ENCODE measurements at regions not wholly inside any gene's neighbourhood (a gene's known extent, or its start where the extent isn't known, plus 50 kb on each side); places are given as distances from the start of the nearest gene placed in this dataset.

- DNase-seq (ENCODE audit: low read depth in 4 of 4, low spot score in 1 of 4), result no peak
These were observed 86.3 kb downstream of the KCNRG start for GRCh38 chr13:50101590-50101989.

GRCh38 chr13:50104493-50104892, 89.2 kb downstream of the KCNRG start:
- DNase-seq (ENCODE audit: low read depth in 4 of 4, low spot score in 1 of 4), result no peak

- DNase-seq (ENCODE audit: low read depth in 4 of 4, low spot score in 1 of 4), result no peak
These were observed 91.3 kb downstream of the KCNRG start for GRCh38 chr13:50106559-50106958.

GRCh38 chr13:50107205-50107604, 92.0 kb downstream of the KCNRG start:
- no peak for DNase-seq (ENCODE audit: low read depth in 4 of 4, low spot score in 1 of 4)

- no peak for DNase-seq (ENCODE audit: low read depth in 4 of 4, low spot score in 1 of 4)
These were observed 99.7 kb downstream of the KCNRG start for GRCh38 chr13:50114961-50115360.

- no peak for DNase-seq (ENCODE audit: low read depth in 4 of 4, low spot score in 1 of 4)
These were observed 100.5 kb downstream of the KCNRG start for GRCh38 chr13:50115695-50116094.

- DNase-seq (ENCODE audit: low read depth in 4 of 4, low spot score in 1 of 4), result no peak
These were observed 101.3 kb downstream of the KCNRG start for GRCh38 chr13:50116430-50116973.

GRCh38 chr13:50119591-50119990, 104.3 kb downstream of the KCNRG start:
- DNase-seq (ENCODE audit: low read depth in 4 of 4, low spot score in 1 of 4), result no peak

- DNase-seq (ENCODE audit: low read depth in 4 of 4, low spot score in 1 of 4), result no peak
These were observed 107.2 kb downstream of the KCNRG start for GRCh38 chr13:50122455-50122854.

GRCh38 chr13:50123002-50123401, 107.8 kb downstream of the KCNRG start:
- DNase-seq (ENCODE audit: low read depth in 4 of 4, low spot score in 1 of 4), result no peak

GRCh38 chr13:50123515-50123861, 108.2 kb downstream of the KCNRG start:
- no peak for DNase-seq (ENCODE audit: low read depth in 4 of 4, low spot score in 1 of 4)

GRCh38 chr13:50123862-50124535, 108.8 kb downstream of the KCNRG start:
- DNase-seq (ENCODE audit: low read depth in 4 of 4, low spot score in 1 of 4), result peak in 3 of 4 experiments; percentile 35 to 62 (median 50)

GRCh38 chr13:50124536-50125303, 109.5 kb downstream of the KCNRG start:
- DNase-seq (ENCODE audit: low read depth in 4 of 4, low spot score in 1 of 4), result peak; percentile 67 to 89 (median 82)

- no peak for DNase-seq (ENCODE audit: low read depth in 4 of 4, low spot score in 1 of 4)
These were observed 110.0 kb downstream of the KCNRG start for GRCh38 chr13:50125304-50125553.

GRCh38 chr13:50125554-50126262, 110.5 kb downstream of the KCNRG start:
- DNase-seq (ENCODE audit: low read depth in 4 of 4, low spot score in 1 of 4), result peak; percentile 51 to 71 (median 67)

- no peak for DNase-seq (ENCODE audit: low read depth in 4 of 4, low spot score in 1 of 4)
These were observed 111.2 kb downstream of the KCNRG start for GRCh38 chr13:50126263-50126992.

GRCh38 chr13:50126993-50127725, 111.9 kb downstream of the KCNRG start:
- peak in 1 of 4 experiments; percentile 46 for DNase-seq (ENCODE audit: low read depth in 4 of 4, low spot score in 1 of 4)

- DNase-seq (ENCODE audit: low read depth in 4 of 4, low spot score in 1 of 4), result no peak
These were observed 112.6 kb downstream of the KCNRG start for GRCh38 chr13:50127726-50128291.

- no peak for DNase-seq (ENCODE audit: low read depth in 4 of 4, low spot score in 1 of 4)
These were observed 113.2 kb downstream of the KCNRG start for GRCh38 chr13:50128428-50128931.

- no peak for DNase-seq (ENCODE audit: low read depth in 4 of 4, low spot score in 1 of 4)
These were observed 113.9 kb downstream of the KCNRG start for GRCh38 chr13:50129081-50129705.
